Activated CD4-positive, alpha-beta T cell treated with anti-CD3 and anti-CD28 coated beads, Interleukin-2, Interleukin-4, amounts not matched to agents 100 ng/mL and 50 ng/mL, durations not matched to agents 16 hours and 8 hours (primary cell): ENCODE measurements at regions not wholly inside any gene's neighbourhood (a gene's known extent, or its start where the extent isn't known, plus 50 kb on each side); places are given as distances from the start of the nearest gene placed in this dataset.
"Not testable (repeated sequence)": the region's sequence is repeated elsewhere in the genome, so short reads cannot be mapped to it uniquely, and the experiment has no call there.

ENCODE experiments used
- DNase-seq: peaks from one replicate; pipeline ENCODE4 v3.0.0-alpha.2; 2020; ENCODE audit warnings: low spot score

DNA sequence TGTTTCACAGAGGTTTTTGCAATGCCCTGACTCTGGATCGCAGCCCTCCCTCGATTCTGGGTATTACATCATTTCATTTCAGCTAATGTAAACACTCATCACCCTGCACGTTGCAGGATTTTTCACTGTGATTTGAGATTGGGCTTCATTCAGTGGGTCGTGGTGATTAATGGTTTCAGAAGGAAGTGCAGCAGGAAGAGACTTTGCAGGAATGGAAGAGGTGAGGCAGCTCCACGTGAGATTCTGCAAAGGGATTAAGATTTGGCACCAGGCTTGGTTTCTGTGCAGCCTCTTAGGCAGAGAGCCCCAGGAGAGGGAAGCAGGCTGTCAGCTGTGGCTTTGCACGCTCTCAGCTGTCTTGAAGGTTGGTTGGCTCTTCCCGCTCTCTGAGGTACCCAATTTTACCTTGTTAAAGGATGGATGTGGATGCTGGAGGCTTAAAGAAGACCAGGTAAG lies 95.2 kb downstream of the PLCE1 start:
- DNase-seq, result no peak

DNA sequence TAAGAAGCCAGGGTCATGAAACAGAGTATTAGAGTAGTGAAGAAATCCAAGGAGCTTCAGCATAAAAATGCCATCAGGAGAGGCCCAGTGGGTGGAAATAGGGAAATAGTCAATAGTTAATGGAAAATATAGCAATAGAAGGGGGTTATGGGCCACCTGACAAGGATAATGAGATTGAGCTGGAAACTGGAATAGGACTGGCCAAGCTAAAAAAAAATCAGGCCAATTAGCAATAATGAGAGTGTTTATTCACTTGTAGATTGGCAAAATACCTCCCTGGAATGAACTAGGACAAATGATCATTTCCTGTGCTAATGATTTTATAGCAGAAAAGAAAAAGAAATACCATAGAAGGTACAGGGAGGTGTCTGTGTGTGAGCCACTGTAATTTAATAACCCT lies 97.9 kb downstream of the PLCE1 start:
- DNase-seq, result no peak

DNA sequence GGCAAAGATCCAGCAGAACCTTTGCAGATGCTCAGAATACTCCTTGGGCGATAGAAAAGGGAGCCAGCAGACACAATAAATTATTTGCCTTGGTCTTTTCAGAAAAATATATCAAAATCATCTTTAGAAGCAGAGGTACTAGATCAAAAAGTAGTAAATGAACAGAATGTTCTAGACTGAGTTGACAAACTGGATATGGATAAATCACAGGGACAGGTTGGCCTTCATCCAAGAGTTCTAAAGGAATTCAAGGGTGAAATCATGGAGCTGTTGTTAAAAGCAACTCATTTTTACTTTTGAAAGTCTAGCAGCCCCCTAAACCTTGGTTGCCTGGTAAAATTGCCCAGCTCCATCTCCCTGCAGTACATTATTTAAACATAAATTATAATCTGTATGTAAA lies 99.1 kb downstream of the PLCE1 start:
- DNase-seq, result no peak

DNA sequence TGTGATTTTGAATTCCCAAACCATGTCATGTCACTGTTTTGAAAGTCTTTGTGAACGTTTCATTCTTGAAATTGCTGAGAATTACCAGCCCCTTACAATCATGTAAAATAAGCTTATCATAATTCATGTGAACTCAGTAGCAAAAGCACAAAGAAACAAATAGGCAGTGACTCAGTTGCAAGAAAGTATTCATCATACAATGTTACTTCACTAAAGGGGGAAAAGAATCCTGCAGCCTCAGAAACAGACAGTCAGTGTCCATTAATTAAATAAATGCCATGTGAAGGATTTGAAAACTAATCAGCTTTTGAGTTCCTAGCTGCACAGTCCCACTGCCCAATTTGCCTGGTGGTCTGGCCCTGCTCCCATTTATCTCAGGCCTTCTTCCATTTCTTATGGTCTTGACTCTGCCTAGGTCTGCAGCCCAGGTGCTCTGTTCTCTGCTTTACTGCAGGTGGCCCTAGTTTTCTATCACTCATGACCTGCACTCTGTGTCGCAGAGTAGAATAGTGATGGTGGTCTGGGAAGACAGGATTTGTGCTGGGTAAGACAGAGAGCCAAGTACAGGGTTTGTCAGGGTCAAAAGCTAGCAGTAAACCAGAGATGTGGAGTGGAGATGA lies 99.7 kb downstream of the PLCE1 start:
- no peak for DNase-seq

- DNase-seq, result no peak
These were observed 100.8 kb downstream of the PLCE1 start for GRCh38 chr10:94094540-94094939.

DNA sequence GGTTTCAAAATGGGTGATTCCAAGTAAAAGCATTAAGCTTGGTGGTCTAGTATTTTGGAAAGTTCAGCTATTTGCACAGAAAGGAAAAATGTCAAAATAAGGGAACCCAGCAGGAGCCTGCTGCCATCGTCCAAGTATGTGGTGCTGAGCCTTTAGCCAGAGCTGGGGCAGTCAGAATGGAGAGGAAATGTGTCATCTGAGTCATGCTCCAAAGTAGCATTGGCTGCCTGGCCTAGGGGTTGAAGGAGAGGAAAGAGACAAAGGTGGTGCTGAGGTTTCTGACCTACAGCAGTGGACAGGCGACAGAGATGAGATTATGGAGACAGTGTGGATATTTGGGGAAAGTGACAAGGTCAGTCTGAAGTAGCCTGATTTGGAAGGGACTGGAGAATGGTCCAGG lies 103.9 kb downstream of the PLCE1 start:
- DNase-seq, result no peak

- DNase-seq, result no peak
These were observed 105.2 kb downstream of the PLCE1 start for GRCh38 chr10:94098896-94099295.

- DNase-seq, result no peak
These were observed 108.2 kb downstream of the PLCE1 start for GRCh38 chr10:94101894-94102293.

DNA sequence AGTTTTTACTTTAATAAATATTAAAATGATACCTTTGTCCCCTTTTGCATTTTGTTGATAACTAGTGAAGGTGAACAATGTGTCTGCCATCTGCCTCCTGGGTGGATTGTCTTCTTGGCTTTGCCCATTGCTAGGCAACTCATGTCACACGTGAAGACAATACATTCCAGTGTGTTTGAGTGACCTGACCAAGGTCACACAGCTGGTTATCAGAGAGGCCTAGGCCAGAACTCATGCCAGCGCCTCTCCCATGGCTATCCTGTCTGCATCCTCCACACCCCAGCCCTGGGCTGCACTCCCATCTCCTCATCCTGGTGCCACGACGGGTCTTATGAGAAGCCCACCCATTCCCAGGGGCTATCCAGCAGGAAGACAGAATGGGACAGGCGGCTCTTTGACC lies 108.7 kb downstream of the PLCE1 start:
- no peak for DNase-seq

- DNase-seq, result no peak
These were observed 109.5 kb downstream of the PLCE1 start for GRCh38 chr10:94103192-94103591.

DNA sequence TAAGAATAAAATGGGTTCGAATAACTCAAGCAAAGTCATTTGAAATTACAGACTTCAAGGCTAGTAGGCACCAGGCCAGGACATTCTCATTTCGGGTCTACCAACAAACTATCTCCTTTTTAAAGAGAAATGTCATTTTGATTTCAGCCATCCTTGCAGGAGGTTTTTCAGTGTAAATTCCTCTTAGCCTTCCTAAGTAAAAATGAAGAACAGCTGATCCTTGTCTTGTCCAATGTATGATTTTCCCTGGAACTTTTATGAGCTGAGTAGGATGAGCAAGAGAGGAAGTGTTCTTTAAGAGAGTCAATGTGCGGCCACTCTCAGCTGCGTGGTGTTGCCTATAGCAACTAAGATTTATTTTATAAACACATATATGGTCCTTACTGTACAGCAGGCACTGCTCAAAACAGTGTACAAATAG lies 110.1 kb downstream of the PLCE1 start:
- no peak for DNase-seq

DNA sequence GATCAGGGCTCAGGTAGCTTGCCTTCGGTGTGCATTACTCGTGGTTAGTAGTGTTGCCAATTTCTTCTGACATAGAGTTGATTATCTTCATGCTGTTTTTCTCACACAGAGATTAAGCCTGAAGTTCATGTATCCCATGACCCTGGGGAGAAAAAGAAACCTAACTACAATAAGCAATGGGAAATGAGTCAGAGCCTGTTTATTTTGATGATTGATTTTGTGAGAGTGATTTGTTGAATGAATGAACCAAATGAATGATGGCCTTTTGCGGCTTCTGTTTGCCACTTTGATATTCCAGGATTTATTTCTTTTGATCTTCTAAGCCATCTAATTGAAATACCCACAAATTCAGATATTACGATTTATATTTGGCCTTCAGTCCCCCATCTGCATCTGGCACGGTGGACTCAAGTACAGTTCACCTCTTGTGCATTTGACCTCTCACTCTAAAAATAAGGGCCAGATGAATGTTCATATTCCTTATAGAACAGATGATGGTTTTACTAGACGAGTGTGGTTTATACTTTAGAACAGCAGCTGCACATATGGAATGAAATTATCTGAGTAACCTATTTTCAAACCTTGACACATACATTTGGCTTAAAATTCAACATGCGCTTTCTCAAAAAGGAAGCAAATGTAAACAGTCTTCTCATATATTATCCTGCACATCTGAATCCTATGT lies 110.7 kb downstream of the PLCE1 start:
- no peak for DNase-seq

DNA sequence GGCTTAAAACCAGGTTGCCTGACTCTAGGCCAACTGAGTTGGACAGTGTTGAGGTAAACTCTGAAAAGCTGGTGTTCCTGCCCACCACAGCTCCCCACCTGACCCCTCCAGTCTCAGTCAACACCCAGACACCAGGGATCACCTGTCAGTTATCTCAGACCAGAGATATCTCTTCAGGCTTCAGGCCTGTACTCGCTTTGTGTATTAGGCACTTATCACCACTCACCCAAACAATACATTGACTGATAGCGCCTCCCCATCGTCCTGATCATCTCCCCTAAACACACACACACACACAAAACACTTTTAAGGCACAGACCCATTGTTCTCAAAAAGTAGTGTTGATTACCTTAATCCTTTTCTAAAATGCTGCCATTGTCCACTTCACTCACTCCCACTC lies 111.5 kb downstream of the PLCE1 start:
- no peak for DNase-seq

DNA sequence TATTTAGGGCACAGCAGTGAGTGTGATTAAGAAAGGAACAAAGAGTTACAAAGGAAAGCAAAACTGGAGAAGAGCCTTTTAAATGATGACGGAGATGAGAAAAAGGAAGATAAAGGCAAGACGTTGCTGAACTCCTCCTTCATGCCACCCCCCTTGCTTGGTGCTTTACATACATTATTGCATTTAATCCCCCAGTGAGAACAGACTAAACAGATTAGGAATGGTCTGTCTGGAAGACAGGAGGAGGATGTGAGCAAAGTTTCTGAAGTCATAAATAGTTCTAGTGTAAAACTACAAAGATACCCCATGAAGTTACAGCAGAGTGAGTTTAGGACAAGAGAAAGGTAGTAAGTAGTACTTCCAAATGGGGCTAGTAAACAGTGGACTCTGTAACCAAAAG lies 113.5 kb downstream of the PLCE1 start:
- no peak for DNase-seq

DNA sequence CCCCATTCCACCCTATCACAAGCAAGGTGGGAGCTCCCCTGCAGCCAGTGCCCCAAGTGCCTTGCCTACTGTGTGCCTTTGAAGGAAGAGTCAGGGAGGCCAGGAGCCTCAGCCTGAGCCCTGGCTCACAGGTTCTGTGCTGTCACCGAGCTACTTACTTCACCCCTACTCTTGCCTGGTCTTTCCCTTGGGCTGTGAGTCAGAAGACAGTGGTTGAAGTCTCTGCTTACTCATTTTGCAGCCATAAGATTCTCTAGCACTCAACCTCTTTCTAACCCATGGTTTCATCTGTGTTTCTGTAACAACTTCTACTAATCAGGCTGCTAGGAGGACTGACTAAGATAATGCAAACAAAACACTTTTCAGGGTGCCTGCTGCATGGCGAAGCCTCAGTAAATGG lies 114.5 kb downstream of the PLCE1 start:
- DNase-seq, result peak; percentile 6

DNA sequence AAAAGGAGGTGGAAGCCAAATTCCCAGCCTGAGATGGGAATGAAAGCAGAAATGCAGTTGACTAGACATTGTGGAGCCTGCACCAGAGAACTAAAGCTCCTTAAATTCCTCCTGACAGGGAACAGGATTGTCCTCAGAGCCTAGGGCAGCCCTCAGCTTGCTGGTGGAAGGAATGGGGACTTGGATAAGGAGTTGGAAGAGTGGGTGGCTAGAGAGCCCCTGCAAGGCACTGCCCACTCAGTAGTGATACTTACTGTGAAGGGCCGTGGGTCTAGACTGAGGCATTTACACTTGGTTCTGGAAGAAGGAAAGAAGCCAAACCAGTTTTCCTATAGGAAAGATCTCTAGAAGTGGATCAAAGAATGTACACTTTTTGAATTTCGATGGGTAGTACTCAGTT lies 117.6 kb downstream of the PLCE1 start:
- DNase-seq, result no peak

- DNase-seq, result no peak
These were observed 118.6 kb downstream of the PLCE1 start for GRCh38 chr10:94112321-94112720.

DNA sequence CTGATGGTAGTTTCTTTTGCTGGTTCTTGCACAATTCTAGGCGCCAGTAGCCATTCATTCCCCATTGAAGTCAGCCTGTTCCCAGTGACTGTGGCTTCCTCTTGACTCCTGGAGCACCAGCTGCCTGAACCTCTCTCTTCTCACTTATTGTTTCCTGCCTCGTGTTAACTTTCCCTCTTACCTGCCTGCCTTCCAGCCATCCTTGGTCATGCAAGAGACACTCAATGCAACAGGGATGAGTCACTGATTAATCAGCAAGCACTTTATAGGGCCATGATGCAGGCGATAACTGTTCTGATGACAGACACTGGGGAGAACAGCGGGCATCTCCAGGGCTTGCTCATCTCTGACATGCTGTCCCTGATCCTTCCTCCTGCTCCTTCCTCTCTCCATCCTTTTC lies 122.0 kb downstream of the PLCE1 start:
- no peak for DNase-seq

DNA sequence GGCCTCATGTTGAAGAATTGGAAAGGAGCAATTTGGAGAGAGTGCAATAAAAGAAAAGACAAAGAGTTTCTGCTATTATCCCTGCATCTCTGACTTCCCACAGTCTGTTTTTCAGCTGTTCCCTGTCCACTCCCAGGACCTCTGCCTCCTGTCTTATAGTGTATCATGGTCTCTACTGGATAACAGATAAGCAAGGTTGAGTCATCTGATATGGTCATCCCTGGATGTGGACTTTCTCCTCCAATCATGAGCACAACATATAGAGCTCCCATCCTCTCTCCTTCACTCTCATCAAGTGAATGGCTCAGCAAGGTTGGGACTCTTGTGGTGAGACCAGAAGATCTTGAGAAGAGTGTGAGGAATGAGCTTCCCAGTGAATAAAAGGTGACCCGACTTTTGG lies 123.1 kb downstream of the PLCE1 start:
- DNase-seq, result no peak

DNA sequence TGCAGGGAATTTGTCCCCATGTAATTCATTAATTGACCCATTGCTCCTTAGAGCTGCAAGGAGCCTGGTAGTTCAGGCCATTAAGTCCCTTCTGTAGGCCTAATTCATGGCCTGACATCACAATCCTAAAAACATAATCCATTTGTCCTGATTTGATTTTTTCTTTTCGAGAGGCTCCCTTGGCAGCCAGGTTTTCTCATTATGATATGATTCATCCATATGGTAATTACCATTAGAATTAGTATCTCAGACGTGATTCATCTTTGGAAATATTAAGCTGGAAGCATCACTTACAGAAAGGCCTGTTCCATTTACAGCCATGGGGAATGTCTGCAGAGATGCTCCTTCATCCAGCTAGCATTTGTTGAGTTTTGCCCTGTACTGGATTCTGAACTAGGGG lies 128.5 kb downstream of the PLCE1 start:
- no peak for DNase-seq

GRCh38 chr10:94123258-94123995 lies 129.7 kb downstream of the PLCE1 start:
- DNase-seq, result no peak

- not testable (repeated sequence) for DNase-seq
These were observed 130.4 kb downstream of the PLCE1 start for GRCh38 chr10:94124147-94124546.

DNA sequence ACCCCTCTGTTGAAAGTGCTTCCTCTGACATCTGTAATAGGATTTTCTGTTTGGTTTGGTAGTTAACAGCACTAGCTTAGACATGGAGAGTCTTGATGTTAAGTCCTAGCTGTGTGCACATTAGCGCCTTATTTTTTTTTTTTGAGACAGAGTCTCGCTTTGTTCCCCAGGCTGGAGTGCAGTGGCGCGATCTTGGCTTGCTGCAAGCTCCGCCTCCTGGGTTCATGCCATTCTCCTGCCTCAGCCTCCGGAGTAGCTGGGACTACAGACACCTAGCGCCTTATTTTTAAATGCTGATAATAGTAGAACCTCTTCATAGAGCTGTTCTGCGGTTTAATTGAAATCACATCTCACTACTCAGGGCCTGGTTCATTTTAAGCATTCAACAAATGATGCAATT lies 131.5 kb downstream of the PLCE1 start:
- not testable (repeated sequence) for DNase-seq
